HG03280 (cell line): ENCODE measurements at regions not wholly inside any gene's neighbourhood (a gene's known extent, or its start where the extent isn't known, plus 50 kb on each side); places are given as distances from the start of the nearest gene placed in this dataset.
"Not testable (repeated sequence)": the region's sequence is repeated elsewhere in the genome, so short reads cannot be mapped to it uniquely, and the experiment has no call there.

Source experiments
- ATAC-seq: cut with Tn5 transposase; IDR thresholded peaks from one replicate; pipeline ENCODE4 v1.9.1; 2021; ENCODE audit warnings: mild to moderate bottlenecking, moderate library complexity; ENCODE audit not compliant: unreplicated experiment

DNA sequence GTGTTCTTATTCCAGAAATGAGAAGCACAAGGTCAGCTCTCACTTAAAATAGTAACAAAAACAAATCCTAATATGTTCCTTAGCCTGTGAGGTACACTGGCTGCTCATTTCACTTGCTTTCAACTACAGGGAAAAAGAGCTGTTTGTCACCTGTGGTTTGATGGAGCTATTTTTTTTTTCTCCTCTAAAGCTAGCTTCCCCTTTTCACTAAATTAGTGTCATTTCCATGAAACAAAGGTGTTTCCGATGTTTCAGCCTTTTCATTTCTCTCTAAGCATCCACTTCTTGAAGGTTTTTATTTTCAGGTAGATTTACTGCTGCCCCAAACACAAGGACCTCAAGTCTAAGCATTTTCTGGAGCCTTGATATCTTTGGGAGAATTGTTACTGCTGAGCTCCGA is 148.6 kb downstream of the RBMX2 start:
- ATAC-seq: no peak

DNA sequence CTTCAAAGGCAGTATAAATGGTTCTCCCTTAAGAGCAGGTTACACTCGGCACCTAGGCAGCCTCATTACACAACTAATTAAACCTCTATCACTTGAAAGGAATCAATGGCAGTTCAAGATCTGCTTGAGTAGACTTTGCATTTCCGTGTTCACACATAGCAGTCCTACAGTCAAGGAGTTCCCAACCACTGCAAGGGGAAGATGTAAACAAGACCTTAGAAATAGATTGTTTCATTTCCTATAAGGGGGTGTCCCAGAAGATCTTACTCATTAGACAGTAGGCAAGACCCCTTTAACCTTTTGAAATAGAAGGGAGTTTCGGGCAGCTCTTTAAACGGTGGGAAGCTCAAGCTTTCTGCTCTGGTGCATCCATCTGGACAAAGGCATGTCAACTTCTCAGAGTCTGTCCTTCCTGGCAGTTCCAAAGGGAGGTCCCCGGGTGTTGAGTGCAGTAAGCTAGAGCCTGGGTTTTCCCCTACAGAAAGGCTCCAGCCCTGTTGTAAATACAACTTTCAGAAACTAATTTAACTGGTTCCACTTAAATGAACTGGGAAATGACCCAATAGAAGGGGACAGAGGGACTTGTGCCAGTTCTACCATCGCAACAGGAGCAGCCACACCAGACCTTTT is 150.8 kb downstream of the RBMX2 start:
- peak; percentile 48 for ATAC-seq

- no peak for ATAC-seq
These were observed 153.6 kb downstream of the RBMX2 start for GRCh38 chrX:130555341-130555740.

- ATAC-seq: no peak
These were observed 154.0 kb downstream of the RBMX2 start for GRCh38 chrX:130555757-130556156.

DNA sequence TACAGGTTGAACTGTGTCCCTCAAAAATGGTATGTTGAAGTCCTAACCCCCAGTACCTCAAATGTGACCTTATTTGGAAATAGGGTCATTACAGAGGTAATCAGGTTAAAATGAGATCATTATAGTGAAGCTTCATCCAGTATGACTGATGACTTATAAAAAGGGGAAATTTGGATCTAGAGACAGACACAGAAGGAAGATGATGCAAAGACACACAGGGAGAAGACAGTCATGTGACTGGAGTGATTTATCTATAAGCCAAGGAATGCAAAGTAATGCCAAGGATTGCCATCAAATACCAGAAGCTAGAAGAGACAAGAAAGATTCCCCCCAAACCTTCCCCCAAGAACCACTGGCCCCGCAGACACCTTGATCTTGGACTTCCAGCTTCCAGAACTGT is 155.2 kb downstream of the RBMX2 start:
- ATAC-seq: no peak

DNA sequence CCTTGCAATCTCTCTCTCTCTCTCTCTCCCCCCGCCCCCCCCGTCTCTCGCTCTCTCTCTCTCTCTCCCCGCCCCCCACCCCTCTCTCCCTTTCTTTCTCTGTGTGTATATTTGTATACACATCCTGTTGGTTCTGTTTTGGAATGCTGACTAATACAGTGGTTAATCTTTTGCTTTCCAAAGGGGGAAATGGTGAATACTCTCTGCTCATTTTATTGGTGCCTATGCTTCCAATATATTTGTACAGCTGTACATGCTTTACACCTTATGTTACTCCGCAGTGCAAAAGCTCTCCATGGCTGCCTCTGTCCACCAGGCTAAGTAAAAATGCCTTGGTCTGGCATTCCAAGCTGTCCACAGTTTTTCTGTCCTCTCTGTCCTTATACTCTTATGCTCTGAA is 158.8 kb downstream of the RBMX2 start:
- ATAC-seq: no peak

DNA sequence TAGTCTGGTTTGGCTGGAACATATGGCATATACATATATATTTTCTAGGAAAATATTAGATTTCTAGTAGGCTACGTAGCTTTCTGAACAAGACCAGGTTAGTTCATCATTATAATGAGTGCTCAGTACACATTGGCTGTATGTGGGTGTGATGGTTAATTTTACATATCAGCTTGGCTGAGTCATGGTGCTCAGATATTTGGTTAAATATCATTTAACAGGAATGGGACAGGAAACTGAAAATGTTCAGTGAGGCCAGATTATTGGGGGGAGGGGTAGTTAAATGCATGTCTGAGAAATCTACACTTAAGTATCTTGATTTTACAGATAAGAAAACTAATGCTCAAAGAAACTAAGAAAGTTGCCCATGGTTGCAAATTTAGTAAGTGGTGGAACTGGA is 160.1 kb downstream of the RBMX2 start:
- no peak for ATAC-seq

GRCh38 chrX:130563476-130563875 is 161.7 kb downstream of the RBMX2 start:
- no peak for ATAC-seq

DNA sequence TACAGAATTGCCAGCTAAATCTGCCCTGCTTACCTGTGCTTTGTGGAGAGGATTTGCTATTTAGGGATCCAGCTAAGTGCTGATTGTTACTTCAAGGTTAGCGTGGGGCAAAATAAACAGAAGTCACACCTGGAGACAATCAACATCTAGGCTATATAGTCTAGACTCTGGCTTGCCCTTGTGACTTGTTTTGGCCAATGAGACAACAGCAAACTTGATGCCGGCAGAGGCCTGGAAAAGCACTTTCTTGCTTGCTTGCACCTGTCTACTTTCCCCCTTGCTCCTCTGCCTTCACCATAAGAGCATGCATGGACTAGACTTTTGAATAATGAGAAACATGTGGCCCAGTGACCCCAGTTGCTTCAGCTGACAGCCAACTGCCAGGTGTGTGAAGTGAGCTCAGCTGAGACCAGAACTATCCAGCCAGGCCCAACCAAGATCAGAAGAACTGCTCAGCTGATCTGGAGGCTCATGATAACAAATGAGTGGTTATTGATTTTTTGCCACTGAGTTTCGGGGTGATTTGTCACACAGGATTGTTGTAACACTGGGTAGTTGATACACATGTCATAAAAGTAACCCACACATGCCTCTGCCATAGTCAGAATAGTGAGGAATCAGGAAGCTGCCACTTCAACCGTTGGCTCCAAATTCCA is 164.4 kb downstream of the RBMX2 start:
- no peak for ATAC-seq

DNA sequence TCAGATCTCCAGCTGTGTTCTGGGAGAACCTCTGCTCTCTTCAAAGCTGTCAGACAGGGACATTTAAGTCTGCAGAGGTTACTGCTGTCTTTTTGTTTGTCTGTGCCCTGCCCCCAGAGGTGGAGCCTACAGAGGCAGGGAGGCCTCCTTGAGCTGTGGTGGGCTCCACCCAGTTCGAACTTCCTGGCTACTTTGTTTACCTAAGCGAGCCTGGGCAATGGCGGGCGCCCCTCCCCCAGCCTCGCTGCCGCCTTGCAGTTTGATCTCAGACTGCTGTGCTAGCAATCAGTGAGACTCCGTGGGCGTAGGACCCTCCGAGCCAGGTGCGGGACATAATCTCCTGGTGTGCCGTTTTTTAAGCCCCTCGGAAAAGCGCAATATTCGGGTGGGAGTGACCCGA is 171.2 kb downstream of the RBMX2 start:
- ATAC-seq: not testable (repeated sequence)
